ENCODE measurements at regions not wholly inside any gene's neighbourhood (a gene's known extent, or its start where the extent isn't known, plus 50 kb on each side); places are given as distances from the start of the nearest gene placed in this dataset.

DNA sequence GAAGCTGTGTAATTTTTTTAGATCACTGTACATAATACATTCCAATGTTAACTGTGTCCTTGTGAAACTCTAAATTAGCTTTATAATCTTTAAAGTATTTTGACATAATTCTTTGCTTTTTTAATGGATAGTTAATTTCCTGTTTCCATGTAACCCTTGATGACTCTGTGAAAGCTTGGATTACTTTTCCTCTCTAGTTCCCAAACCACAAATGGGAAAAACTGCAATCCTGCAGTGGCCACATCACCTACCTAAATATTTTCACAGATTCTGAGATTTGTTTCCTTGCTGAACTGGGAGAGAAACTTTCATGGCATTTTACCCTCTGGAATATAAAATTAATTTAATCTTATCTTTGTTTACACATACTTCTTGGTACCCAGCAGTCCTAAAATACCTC is 161.6 kb upstream of the CCDC68 start:
- DNase-seq (ENCODE audit: low read depth, low spot score) = no peak

- DNase-seq (ENCODE audit: low read depth, low spot score) = no peak
Measured at GRCh38 chr18:55119434-55119833, 160.2 kb upstream of the CCDC68 start.

GRCh38 chr18:55119016-55119415 is 159.8 kb upstream of the CCDC68 start:
- no peak for DNase-seq (ENCODE audit: low read depth, low spot score)

DNA sequence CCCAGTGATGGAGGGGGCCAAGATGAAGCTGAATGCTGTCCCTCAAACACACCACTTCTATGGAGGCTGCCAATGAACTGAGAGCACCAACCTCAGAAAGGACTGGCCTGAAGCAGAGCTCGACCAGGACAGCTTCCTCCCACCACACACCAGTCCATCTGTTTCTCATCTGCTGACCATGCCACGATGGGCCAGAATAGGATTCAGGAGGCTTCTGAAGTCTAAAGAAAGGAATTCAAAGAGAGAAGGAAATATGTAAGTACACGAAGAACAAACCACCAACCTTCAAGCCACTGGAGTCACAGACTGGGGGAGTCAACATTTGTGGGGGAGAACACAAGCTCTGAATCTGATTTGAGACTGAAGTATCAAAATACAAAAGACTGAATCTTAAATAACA is 157.6 kb upstream of the CCDC68 start:
- no peak for DNase-seq (ENCODE audit: low read depth, low spot score)

- DNase-seq (ENCODE audit: low read depth, low spot score) = no peak
Measured at GRCh38 chr18:55115606-55116005, 156.3 kb upstream of the CCDC68 start.

GRCh38 chr18:55114876-55115275 is 155.6 kb upstream of the CCDC68 start:
- DNase-seq (ENCODE audit: low read depth, low spot score) = no peak

DNA sequence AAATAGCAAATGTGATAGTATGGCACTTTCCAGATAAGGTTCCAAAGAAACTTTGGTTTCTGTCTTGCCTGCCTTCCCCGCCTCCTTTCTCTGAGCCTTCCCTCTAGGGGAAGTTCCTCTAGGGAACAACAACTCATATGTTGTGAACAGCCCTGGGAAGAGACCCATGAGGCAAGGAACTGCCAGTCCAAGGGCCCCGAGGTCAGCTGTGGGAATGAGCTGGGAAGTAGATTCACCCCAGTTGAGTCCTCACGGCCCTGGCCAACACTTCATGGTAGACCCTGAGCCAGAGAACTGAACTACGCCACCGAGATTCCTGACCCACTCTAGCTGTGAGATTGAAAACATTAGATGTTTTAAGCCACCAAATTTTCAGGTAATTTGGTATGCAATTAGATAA is 154.5 kb upstream of the CCDC68 start:
- no peak for DNase-seq (ENCODE audit: low read depth, low spot score)

- DNase-seq (ENCODE audit: low read depth, low spot score) = no peak
Measured at GRCh38 chr18:55111271-55111670, 152.0 kb upstream of the CCDC68 start.

- no peak for DNase-seq (ENCODE audit: low read depth, low spot score)
Measured at GRCh38 chr18:55110436-55110835, 151.2 kb upstream of the CCDC68 start.

DNA sequence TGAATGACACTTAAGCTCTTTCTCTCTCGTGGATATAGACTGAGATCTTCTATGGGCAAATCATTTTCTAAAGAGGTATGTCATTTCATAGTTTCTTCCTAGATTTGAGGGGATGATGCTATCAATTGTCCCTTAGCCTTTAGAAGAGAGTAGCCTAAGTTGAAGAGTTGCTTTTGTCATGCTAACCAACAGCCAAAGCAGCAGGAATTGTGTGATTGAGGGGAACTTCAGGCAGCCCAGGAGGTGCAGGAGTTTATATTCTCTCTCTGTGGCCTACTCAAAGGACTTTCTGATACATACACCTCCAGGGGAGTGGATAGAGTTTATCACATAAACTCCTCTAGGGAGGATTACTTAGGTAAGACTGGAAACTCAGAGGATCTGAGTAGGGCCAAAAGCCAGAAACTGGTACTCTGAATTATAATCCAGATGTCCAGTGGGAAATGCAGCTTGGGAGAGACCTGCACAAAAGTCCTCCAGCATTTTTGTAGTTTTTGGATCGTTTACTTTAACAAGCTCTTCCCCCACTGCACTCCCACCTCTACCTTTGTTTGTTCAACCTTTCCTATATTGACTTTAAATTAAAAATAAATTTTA is 150.7 kb upstream of the CCDC68 start:
- DNase-seq (ENCODE audit: low read depth, low spot score) = peak; percentile 5

DNA sequence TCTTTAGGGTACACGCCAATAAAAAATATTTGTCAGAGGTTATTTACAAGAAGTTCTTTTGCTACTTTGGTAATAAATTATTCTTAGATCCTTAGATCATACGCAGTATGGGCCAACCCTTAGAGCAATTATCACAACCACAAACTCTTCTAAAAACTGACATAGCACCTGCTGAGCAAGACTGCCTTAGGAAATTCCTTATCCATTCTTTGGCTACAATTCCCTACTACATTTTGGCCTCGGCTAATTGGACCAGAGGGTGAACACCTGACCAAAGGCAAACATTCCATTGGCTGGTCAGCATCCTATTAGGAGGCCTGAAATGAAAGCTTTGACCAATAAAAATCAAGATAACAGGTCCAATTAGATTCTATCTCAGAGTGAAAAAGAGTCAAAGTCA is 147.6 kb upstream of the CCDC68 start:
- DNase-seq (ENCODE audit: low read depth, low spot score) = no peak

DNA sequence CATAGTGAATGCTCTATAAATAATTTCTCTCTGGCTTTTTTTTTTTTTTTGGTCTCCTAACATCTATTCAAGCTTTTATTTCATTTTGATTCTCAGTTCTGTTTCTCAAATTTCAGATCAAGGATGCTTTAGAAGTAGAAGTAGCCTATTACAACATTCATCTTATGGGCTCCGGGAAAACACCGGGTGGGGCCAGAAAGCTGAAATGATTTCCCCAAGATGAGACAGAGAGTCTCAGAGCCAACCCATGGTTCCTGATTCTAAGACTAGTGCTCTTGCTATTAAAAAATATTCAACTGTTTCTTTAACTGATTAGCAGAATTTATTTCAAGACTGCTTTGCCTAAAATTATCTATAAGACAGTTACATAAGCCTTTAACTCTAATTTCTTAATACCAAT is 147.2 kb upstream of the CCDC68 start:
- DNase-seq (ENCODE audit: low read depth, low spot score) = no peak

- no peak for DNase-seq (ENCODE audit: low read depth, low spot score)
Measured at GRCh38 chr18:55105873-55106272, 146.6 kb upstream of the CCDC68 start.

DNA sequence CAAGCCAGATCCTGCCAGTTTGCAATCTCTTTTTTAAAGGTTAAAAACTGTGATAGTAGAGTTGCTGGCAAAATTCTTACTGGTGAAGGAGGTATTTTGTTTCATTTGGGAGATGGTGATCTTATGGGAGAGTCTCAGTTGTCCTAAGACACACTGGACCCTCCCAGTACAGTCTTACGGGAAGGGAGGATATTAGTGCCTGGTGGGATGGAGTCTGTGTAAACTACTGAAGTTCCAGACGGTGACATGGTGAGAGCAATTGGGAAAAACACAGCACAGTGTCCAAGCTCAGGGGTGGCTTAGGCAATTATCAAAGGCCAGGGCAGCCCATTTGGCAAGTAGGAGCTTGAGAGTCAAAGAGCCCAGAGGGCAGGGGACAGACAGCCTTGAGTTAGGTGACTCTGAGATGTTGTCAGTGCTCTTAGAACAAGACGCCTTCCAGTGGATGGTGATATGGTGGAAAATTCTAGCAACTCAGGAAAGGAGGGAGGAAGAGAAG is 143.7 kb upstream of the CCDC68 start:
- no peak for DNase-seq (ENCODE audit: low read depth, low spot score)

DNA sequence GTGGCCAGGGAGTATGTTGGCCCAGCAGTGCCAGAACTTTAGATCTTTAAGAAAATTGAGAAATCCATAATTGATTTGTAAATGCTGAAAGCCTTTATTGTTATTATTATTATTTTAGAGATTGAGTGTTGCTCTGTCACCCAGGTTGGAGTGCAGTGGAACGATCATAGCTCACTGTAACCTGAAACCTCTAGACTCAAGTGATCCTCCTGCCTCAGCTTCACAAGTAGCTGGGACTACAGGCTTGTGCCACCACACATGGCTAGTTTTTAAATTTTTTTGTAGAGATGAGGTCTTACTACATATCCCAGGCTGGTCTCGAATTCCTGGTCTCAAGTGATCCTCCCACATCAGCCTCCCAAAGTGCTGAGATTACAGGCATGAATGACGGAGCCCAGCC is 143.2 kb upstream of the CCDC68 start:
- no peak for DNase-seq (ENCODE audit: low read depth, low spot score)

GRCh38 chr18:55101458-55101824 is 142.2 kb upstream of the CCDC68 start:
- DNase-seq (ENCODE audit: low read depth, low spot score) = no peak

DNA sequence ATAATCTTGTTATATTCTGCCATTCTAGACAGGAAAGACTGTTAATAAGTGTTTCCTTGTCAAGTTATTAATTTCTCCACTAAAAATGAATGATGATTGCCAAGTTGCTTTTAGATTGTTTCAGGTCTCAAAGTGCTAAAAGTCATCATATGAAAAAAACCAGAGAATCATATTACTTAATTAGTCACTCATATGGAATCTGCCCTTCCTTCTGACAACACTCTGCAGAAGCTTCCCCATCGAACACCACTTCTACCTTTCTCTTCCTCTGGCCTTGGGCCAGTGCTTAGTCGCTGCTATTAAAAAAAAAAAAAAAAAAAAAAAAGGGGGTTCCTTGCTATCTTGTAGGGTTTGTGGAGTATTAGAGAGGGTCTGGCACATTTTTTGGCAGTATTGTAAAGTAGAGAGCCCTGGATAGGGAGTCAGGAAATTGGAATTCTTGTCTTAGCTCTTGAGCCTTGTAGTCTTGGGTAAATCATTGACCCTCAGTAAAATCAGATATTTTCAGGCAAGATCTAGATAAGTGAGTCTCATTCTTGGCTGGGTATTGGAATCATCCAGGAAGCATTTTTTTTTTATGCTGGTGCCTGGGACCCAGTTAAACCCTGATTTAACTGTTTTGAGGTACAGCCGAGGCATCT is 141.7 kb upstream of the CCDC68 start:
- no peak for DNase-seq (ENCODE audit: low read depth, low spot score)

DNA sequence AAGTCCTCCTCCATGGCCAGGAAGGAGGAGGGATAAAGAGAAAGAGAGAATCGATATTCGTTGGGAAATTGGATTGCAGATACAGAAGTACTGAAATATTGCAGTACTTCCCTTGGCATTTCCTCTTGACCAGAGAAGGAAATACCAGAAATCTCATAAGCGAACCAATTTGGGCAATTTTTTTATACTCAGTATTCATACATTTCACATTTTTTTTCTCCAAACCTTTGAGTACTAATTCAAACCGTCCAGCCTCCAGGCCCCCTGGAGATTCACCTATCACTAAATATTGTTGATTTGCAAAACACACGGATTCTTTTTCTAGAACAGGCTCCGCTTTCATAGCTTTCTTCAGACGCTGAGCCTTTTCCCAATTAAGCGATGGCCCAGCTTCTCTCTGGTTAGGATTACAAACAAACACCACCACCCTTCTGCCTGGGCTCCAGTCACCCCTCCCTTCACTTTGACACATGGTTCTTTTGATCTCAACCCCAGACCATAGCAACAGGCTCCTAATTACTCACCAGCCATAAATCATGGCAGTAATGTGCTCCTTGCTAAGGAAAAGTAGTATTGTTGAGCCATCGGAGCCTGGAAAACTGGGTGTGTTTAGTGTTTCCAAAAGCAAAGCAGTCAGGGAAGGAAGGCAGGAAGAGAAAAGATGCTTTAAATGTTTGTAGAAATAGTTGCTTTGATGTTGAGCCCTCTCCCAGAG is 138.4 kb upstream of the CCDC68 start:
- peak; percentile 88 for DNase-seq (ENCODE audit: low read depth, low spot score)

DNA sequence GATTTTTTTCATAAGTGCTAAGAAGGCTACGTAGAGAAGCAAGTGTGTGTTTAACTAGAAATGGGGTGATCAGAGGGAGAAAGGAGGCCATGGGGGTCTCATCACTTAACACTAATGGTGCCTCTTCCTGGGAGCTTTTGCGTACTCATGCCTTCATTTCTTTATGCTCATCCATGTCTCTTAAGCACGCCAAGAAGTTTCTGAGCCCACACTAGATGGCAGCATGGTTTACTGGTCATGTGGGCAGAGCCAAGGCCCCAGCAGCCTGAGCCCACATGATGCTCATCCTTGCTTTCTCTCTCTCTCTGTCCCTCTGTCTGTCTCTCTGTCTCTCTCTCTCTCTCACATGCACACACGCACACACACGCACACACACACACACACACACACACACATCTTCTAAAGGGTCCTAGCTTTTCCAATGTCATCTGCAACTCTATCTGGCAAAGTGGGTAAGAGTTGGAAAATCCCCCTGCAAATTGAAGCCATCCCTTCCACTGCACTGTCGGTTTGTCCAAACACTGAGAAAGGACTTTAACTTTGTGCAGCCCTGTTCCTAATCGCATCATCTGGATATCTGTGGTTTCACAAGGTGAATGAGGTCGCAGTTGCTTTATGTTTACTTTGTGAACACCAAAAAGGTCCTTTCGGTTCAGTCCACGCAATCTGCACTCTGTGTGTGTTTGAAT is 137.1 kb upstream of the CCDC68 start:
- peak; percentile 54 for DNase-seq (ENCODE audit: low read depth, low spot score)

DNA sequence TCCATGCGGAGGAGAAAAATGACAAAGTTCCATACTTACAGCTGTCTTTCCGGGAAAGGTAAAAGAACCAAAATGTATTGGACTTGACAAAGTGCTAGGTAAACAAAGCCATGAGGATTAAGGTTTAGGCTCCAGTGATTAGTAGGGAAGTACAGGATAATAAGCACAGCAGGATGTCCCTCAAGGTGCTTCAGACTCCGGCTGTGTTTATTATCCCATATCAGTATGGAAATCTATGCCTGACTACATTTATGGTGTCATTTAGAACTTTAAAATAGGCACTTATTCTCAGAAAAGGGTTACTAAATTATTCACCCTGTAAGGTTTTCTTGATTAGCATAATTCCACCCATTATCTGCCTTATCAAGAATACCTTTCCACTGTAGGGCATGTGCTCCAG is 136.3 kb upstream of the CCDC68 start:
- DNase-seq (ENCODE audit: low read depth, low spot score) = no peak

DNA sequence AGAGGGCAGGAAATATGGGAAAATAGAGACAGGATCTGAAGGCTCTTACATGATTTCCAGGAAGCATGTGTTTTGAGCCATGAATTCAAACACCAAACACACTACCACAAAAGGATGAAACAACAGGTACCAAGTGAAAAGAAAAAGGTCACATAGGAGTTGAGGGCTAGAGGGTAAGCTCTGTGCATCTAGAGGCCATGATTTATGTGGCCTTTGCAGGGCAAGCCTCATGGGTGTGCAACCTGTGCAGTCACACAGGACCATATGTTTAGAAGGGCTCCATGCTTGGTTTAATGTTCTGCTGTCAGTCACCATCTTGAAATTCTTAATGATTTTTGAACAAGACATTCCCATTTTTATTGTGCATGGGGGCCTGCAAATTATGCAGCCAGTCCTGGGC is 134.5 kb upstream of the CCDC68 start:
- DNase-seq (ENCODE audit: low read depth, low spot score) = no peak

DNA sequence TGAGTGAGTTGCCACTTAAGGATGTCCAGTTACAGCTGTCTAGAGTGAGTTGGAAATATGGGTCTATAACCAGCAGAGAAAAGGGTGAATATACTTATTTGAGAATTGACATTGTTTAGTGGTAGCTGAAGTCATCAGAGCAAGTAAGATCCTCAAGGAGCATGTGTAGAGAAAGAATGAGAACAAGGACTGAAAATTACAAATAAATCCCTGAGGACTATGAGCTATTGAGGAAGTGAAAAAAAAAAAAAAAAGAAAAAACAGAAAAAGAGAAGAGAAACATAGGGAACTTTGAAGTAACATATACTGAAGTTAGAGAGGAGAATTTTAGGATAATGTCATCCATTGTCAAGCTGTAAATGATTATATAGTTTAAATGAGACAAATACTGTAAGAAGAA is 134.0 kb upstream of the CCDC68 start:
- no peak for DNase-seq (ENCODE audit: low read depth, low spot score)

GRCh38 chr18:55092166-55092565 is 132.9 kb upstream of the CCDC68 start:
- no peak for DNase-seq (ENCODE audit: low read depth, low spot score)
